ENCODE measurements at regions not wholly inside any gene's neighbourhood (a gene's known extent, or its start where the extent isn't known, plus 50 kb on each side); places are given as distances from the start of the nearest gene placed in this dataset.

- no peak for TF ChIP-seq CTCF (IDR thresholded peaks at IDR 0.05)
Observed at GRCh38 chr21:32122082-32122481, 156.8 kb downstream of the MIS18A start.

GRCh38 chr21:32120230-32120629 is 158.6 kb downstream of the MIS18A start:
- no peak for TF ChIP-seq CTCF (IDR thresholded peaks at IDR 0.05)

GRCh38 chr21:32119811-32120210 is 159.0 kb downstream of the MIS18A start:
- no peak for TF ChIP-seq CTCF (IDR thresholded peaks at IDR 0.05)

- no peak for TF ChIP-seq CTCF (IDR thresholded peaks at IDR 0.05)
Observed at GRCh38 chr21:32119389-32119788, 159.5 kb downstream of the MIS18A start.

- no peak for TF ChIP-seq CTCF (IDR thresholded peaks at IDR 0.05)
Observed at GRCh38 chr21:32114419-32115035, 164.3 kb downstream of the MIS18A start.

DNA sequence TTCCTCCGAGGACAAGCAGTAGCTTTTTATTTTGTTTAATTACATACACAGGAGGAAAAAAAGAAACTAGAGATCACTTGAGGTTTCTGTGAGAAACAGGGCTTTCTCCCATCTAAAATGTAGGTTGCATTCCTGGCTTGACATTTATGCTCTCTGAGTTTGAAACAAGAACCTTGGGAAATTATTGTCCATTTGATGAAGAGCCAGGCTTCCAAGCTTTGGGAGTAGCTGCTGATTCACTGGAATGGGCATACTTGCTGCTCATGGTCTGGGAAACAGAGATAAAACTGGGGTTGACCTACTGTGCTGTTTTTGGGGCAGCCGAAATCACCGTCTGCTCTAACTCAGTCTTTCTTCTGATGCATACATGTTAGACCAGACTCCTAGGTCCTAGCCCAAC is 165.4 kb downstream of the MIS18A start:
- TF ChIP-seq CTCF (IDR thresholded peaks at IDR 0.05), result no peak

GRCh38 chr21:32112195-32112594 is 166.7 kb downstream of the MIS18A start:
- no peak for TF ChIP-seq CTCF (IDR thresholded peaks at IDR 0.05)

- TF ChIP-seq CTCF (IDR thresholded peaks at IDR 0.05), result no peak
Observed at GRCh38 chr21:32108566-32108965, 170.3 kb downstream of the MIS18A start.
